SK-N-SH (cell line): ENCODE measurements at regions not wholly inside any gene's neighbourhood (a gene's known extent, or its start where the extent isn't known, plus 50 kb on each side); places are given as distances from the start of the nearest gene placed in this dataset.
"Not testable (repeated sequence)": the region's sequence is repeated elsewhere in the genome, so short reads cannot be mapped to it uniquely, and the experiment has no call there.

Experiments used
- CTCF ChIA-PET: fragments of 300-600, 350-600 bp; formaldehyde crosslinking; extraction: SDS; loops from one replicate; lab custom pipeline; 2021; lab: Yijun Ruan, JAX
- POLR2A ChIA-PET: fragments of 350-600 bp; sonication (Branson Sonifier 250); formaldehyde crosslinking; extraction: SDS; loops from one replicate; lab custom pipeline; 2020; ENCODE audit warnings: antibody characterized with exemption, inconsistent platforms; lab: Yijun Ruan, JAX
- DNase-seq: peaks from one replicate; pipeline ENCODE4 v3.0.0; 2012
- H2AFZ ChIP-seq: fragments of 200-600 bp; sonication (generic); 2 replicates; pipeline ENCODE4 v1.8.1; 2016; ENCODE audit warnings: antibody characterized with exemption, mild to moderate bottlenecking, low read depth
- H3F3A ChIP-seq: fragments of 200-600 bp; sonication (generic); replicated peaks from 2 replicates; pipeline ENCODE3; 2016; ENCODE audit warnings: antibody characterized with exemption, mild to moderate bottlenecking; ENCODE audit not compliant: insufficient read depth
- H3K27ac ChIP-seq, 2 experiments: fragments of 200-500 bp in 1 of 2; fragments of 200-600 bp in 1 of 2; sonication (Bioruptor generic) in 1 of 2; sonication (generic), shearing (Covaris generic) in 1 of 2; 2 replicates each; pipeline versions ENCODE4 v1.5.1 to v1.6.1; 2014 to 2016; ENCODE audit warnings: low read depth in 2 of 2, inconsistent platforms in 1 of 2, low read length in 1 of 2, mild to moderate bottlenecking in 1 of 2, mixed read lengths in 1 of 2
- H3K27me3 ChIP-seq: fragments of 200-600 bp; sonication (generic), shearing (Covaris generic); 2 replicates; pipeline ENCODE4 v1.6.1; 2016; ENCODE audit warnings: mixed run types; ENCODE audit not compliant: insufficient read depth
- H3K36me3 ChIP-seq, 2 experiments: fragments of 200-500 bp in 1 of 2; fragments of 200-600 bp in 1 of 2; sonication (Bioruptor generic) in 1 of 2; sonication (generic) in 1 of 2; replicated peaks in 1 of 2; 2 replicates each; pipeline versions ENCODE3 to v1.5.1; 2014 to 2016; ENCODE audit warnings: low read length in 1 of 2, mild to moderate bottlenecking in 1 of 2; ENCODE audit not compliant: insufficient read depth in 2 of 2, control insufficient read depth in 1 of 2
- H3K4me1 ChIP-seq, 2 experiments: fragments of 200-500 bp in 1 of 2; fragments of 200-600 bp in 1 of 2; sonication (Bioruptor generic) in 1 of 2; sonication (generic), shearing (Covaris generic) in 1 of 2; 2 replicates each; pipeline versions ENCODE4 v1.5.1 to v1.6.1; 2014 to 2016; ENCODE audit warnings: low read depth in 1 of 2, low read length in 1 of 2, mixed run types in 1 of 2; ENCODE audit not compliant: insufficient read depth in 2 of 2, control insufficient read depth in 1 of 2
- H3K4me2 ChIP-seq: fragments of 200-600 bp; sonication (generic), shearing (Covaris generic); 2 replicates; pipeline ENCODE4 v1.6.1; 2017; ENCODE audit warnings: mixed run types
- H3K4me3 ChIP-seq, 2 experiments: fragments of 200-500 bp in 1 of 2; fragments of 200-600 bp in 1 of 2; sonication (Bioruptor generic) in 1 of 2; sonication (generic), shearing (Covaris generic) in 1 of 2; 2 replicates each; pipeline versions ENCODE4 v1.5.1 to v1.8.1; 2014 to 2016; ENCODE audit warnings: low read depth in 2 of 2, inconsistent platforms in 1 of 2, low read length in 1 of 2, mild to moderate bottlenecking in 1 of 2, mixed read lengths in 1 of 2, moderate library complexity in 1 of 2
- H3K79me2 ChIP-seq: fragments of 200-600 bp; sonication (generic); 2 replicates; pipeline ENCODE4 v1.8.1; 2017; ENCODE audit warnings: mild to moderate bottlenecking; ENCODE audit not compliant: insufficient read depth
- H3K9ac ChIP-seq: fragments of 200-600 bp; sonication (generic); 2 replicates; pipeline ENCODE4 v1.6.1; 2017; ENCODE audit warnings: mixed run types
- H3K9me2 ChIP-seq: fragments of 200-600 bp; sonication (generic); 2 replicates; pipeline ENCODE4 v1.6.1; 2017; ENCODE audit warnings: mixed run types
- H3K9me3 ChIP-seq: fragments of 200-600 bp; sonication (generic); 2 replicates; pipeline ENCODE4 v1.6.1; 2017; ENCODE audit warnings: mixed run types, mild to moderate bottlenecking, moderate library complexity
- H4K20me1 ChIP-seq: fragments of 200-600 bp; sonication (generic); 2 replicates; pipeline ENCODE4 v1.6.1; 2017; ENCODE audit warnings: mild to moderate bottlenecking, mixed run types; ENCODE audit not compliant: insufficient read depth
- CTCF ChIP-seq: fragments of 200-600 bp; sonication (generic); IDR thresholded peaks from 2 replicates; pipeline ENCODE4 v1.6.1; 2017; ENCODE audit warnings: antibody characterized with exemption, mild to moderate bottlenecking, moderate library complexity
- ELF1 ChIP-seq: IDR thresholded peaks from 2 replicates; pipeline ENCODE4 v1.4.0; 2012
- FOXJ3 ChIP-seq: sonication (generic); formaldehyde crosslinking; IDR thresholded peaks from 2 replicates; pipeline ENCODE4 v1.5.1; 2020; ENCODE audit warnings: mild to moderate bottlenecking, missing genetic modification reagents
- FOXM1 ChIP-seq: IDR thresholded peaks from 2 replicates; pipeline ENCODE4 v1.4.0; 2012; ENCODE audit warnings: low read depth, mild to moderate bottlenecking
- JUND ChIP-seq: IDR thresholded peaks from 2 replicates; pipeline ENCODE4 v1.4.0; 2012
- RAD21 ChIP-seq: IDR thresholded peaks from 2 replicates; pipeline ENCODE4 v1.6.1; 2012; ENCODE audit warnings: mild to moderate bottlenecking, low read length
- RFX5 ChIP-seq: IDR thresholded peaks from 2 replicates; pipeline ENCODE4 v1.6.1; 2012; ENCODE audit warnings: mild to moderate bottlenecking, improper control_type of control experiment, low read length
- TCF12 ChIP-seq: IDR thresholded peaks from 2 replicates; pipeline ENCODE4 v1.4.0; 2012
- YY1 ChIP-seq: IDR thresholded peaks from 2 replicates; pipeline ENCODE4 v1.4.0; 2012; ENCODE audit warnings: low read depth, mild to moderate bottlenecking
- ZBTB33 ChIP-seq: IDR thresholded peaks from 2 replicates; pipeline ENCODE4 v1.4.0; 2012; ENCODE audit warnings: low read depth, borderline replicate concordance
- whole genome bisulfite sequencing: methylation state at CpG from one replicate; pipeline ENCODE4 v1.1.6; 2017; ENCODE audit warnings: low lambda C conversion rate; 5-methylcytosine and 5-hydroxymethylcytosine counted together
- TF ChIP-seq, protein P1 (sequence below): IDR thresholded peaks from 2 replicates; pipeline ENCODE4 v1.4.0; 2012; ENCODE audit warnings: low read depth
- TF ChIP-seq, protein P2 (sequence below): fragments of 150-350 bp; IDR thresholded peaks from 2 replicates; pipeline ENCODE4 v1.6.1; 2016; ENCODE audit warnings: mild to moderate bottlenecking, low read depth, low read length
- TF ChIP-seq, protein P3 (sequence below): IDR thresholded peaks from 2 replicates; pipeline ENCODE4; 2012
- TF ChIP-seq, protein P4 (sequence below): IDR thresholded peaks from 2 replicates; pipeline ENCODE4 v1.4.0; 2012; ENCODE audit warnings: low read depth, borderline replicate concordance

DNA sequence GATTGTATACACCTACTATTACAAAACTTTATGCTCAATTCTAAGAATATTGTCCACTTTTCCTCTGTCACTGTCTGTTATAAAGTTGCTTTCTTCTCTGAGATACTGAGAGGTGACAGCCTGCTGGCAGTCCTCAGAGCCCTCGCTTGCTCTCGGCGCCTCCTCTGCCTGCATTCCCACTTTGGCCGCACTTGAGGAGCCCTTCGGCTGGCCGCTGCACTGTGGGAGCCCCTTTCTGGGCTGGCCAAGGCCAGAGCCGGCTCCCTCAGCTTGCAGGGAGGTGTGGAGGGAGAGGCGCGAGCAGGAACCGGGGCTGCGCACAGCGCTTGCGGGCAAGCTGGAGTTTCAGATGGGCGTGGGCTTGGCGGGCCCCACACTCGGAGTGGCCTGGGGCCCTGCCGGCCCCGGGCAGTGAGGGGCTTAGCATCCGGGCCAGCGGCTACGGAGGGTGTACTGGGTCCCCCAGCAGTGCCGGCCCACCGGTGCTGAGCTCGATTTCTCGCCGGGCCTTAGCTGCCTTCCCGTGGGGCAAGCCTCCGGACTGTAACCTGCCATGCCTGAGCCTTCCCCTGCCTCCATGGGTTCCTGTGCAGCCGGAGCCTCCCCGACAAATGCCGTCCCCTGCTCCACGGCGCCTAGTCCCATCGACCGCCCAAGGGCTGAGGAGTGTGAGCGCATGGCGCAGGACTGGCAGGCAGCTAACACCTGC, 627.6 kb upstream of the PCDH7 start:
- H3K36me3 ChIP-seq, POLR2A ChIA-PET, H2AFZ ChIP-seq, H3K4me2 ChIP-seq, CTCF ChIA-PET, DNase-seq, H3K4me1 ChIP-seq, H3F3A ChIP-seq, H3K79me2 ChIP-seq, H3K27me3 ChIP-seq, H3K4me3 ChIP-seq, H3K9me2 ChIP-seq, H3K27ac ChIP-seq, H3K9ac ChIP-seq, H4K20me1 ChIP-seq, H3K9me3 ChIP-seq: not testable (repeated sequence)
- WGBS = 63% methylated on average over 15 of the region's 37 CpGs

- H3K9ac ChIP-seq = no peak overlapping the region
- POLR2A ChIA-PET = no interaction called here
- CTCF ChIA-PET = no interaction called here
- no peaks in the 10 kb centered on the region for H3K9me3 ChIP-seq
- no peak overlapping the region for H2AFZ ChIP-seq
- H3K4me2 ChIP-seq = no peak overlapping the region
- no peaks in the 10 kb centered on the region for H3K79me2 ChIP-seq
- H3K4me1 ChIP-seq = no peaks in the 10 kb centered on the region
- H3K36me3 ChIP-seq = no peaks in the 10 kb centered on the region
- H4K20me1 ChIP-seq = no peaks in the 10 kb centered on the region
- no peak overlapping the region for H3K27ac ChIP-seq
- H3K4me3 ChIP-seq = no peak overlapping the region
- H3K9me2 ChIP-seq = no peaks in the 10 kb centered on the region
- WGBS = 0% methylated on average over 1 of the region's 1 CpG
- no peak for DNase-seq
- TF ChIP-seq CTCF (no peak), ZBTB33 (no peak)
- TF ChIP-seq, all 33 proteins: peak for 0
- Histone ChIP-seq H3K27me3 (no peaks in the 10 kb centered on the region), H3F3A (no peaks in the 10 kb centered on the region)
Observed at GRCh38 chr4:30094887-30095286, 625.3 kb upstream of the PCDH7 start.

DNA sequence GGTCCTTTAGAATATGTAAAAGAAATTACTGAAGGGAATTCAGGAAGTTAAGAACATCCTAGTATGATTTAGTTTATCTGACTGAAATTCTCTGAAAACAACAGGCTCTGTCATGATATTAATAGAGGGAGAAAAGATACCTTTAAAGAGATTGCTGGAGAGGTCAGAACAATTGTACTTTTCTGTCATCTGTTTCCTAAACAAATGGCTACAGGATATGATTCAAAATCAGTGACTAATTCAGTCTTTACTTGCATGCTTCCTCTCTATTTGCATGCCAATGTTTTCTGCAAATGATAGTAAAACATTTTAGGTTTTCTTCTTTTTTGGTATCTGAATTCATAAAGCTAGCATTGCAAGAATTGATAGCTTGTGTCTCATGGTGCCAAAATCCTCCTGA, 616.7 kb upstream of the PCDH7 start:
- Histone ChIP-seq H3K27me3 (no peaks in the 10 kb centered on the region), H3K36me3 (no peaks in the 10 kb centered on the region), H3F3A (no peaks in the 10 kb centered on the region), H3K4me1 (no peaks in the 10 kb centered on the region), H3K4me3 (no peak overlapping the region), H3K79me2 (no peaks in the 10 kb centered on the region), H3K27ac (no peak overlapping the region), H2AFZ (no peak overlapping the region), H3K9me2 (no peaks in the 10 kb centered on the region), H3K9ac (no peak overlapping the region), H3K9me3 (no peaks in the 10 kb centered on the region), H3K4me2 (no peak overlapping the region), H4K20me1 (no peaks in the 10 kb centered on the region)
- DNase-seq = no peak
- ChIA-PET CTCF (no interaction called here), POLR2A (no interaction called here)
- TF ChIP-seq RFX5 = no peak
- TF ChIP-seq JUND = no peak
- TF ChIP-seq, protein P1, sequence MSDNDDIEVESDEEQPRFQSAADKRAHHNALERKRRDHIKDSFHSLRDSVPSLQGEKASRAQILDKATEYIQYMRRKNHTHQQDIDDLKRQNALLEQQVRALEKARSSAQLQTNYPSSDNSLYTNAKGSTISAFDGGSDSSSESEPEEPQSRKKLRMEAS = no peak
- TF ChIP-seq, protein P2, sequence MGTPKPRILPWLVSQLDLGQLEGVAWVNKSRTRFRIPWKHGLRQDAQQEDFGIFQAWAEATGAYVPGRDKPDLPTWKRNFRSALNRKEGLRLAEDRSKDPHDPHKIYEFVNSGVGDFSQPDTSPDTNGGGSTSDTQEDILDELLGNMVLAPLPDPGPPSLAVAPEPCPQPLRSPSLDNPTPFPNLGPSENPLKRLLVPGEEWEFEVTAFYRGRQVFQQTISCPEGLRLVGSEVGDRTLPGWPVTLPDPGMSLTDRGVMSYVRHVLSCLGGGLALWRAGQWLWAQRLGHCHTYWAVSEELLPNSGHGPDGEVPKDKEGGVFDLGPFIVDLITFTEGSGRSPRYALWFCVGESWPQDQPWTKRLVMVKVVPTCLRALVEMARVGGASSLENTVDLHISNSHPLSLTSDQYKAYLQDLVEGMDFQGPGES = no peak
- TF ChIP-seq FOXM1 = no peak
- no peak for TF ChIP-seq YY1
- TF ChIP-seq, protein P3, sequence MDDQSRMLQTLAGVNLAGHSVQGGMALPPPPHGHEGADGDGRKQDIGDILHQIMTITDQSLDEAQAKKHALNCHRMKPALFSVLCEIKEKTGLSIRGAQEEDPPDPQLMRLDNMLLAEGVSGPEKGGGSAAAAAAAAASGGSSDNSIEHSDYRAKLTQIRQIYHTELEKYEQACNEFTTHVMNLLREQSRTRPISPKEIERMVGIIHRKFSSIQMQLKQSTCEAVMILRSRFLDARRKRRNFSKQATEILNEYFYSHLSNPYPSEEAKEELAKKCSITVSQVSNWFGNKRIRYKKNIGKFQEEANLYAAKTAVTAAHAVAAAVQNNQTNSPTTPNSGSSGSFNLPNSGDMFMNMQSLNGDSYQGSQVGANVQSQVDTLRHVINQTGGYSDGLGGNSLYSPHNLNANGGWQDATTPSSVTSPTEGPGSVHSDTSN = no peak
- TF ChIP-seq, protein P4, sequence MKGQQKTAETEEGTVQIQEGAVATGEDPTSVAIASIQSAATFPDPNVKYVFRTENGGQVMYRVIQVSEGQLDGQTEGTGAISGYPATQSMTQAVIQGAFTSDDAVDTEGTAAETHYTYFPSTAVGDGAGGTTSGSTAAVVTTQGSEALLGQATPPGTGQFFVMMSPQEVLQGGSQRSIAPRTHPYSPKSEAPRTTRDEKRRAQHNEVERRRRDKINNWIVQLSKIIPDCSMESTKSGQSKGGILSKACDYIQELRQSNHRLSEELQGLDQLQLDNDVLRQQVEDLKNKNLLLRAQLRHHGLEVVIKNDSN = no peak
- no peak for TF ChIP-seq TCF12
- TF ChIP-seq RAD21 = no peak
- TF ChIP-seq ELF1 = no peak
- TF ChIP-seq FOXJ3 (CRISPR knock-in tag) = no peak
